GM19438 (cell line): ENCODE measurements at regions not wholly inside any gene's neighbourhood (a gene's known extent, or its start where the extent isn't known, plus 50 kb on each side); places are given as distances from the start of the nearest gene placed in this dataset.
A peak's percentile ranks its signal among the peaks of the same experiment; 100 is the strongest.
"Not testable (repeated sequence)": the region's sequence is repeated elsewhere in the genome, so short reads cannot be mapped to it uniquely, and the experiment has no call there.

Experiments
- ATAC-seq: cut with Tn5 transposase; IDR thresholded peaks from one replicate; pipeline ENCODE4 v1.9.1; 2021; ENCODE audit warnings: low read depth; ENCODE audit not compliant: unreplicated experiment

DNA sequence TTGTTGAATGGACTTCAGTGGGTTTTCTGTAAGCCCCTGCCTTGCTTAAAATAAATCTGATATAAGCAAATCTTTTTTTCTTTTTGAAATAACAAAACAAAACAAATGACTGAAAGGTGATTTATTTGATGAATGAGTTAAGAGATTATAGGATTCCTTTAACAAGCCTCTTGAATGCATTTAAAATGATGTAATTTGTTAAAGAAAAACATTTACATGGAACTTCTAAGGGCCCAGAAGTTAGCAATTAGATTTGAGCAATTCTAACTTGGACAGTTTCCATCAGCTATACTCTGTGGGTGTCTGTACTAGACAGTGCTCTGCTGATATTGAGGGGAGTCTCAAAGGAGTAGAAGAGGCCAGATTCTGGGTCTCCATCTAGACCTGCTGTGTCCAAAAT is 143.5 kb upstream of the RAG2 start:
- no peak for ATAC-seq

DNA sequence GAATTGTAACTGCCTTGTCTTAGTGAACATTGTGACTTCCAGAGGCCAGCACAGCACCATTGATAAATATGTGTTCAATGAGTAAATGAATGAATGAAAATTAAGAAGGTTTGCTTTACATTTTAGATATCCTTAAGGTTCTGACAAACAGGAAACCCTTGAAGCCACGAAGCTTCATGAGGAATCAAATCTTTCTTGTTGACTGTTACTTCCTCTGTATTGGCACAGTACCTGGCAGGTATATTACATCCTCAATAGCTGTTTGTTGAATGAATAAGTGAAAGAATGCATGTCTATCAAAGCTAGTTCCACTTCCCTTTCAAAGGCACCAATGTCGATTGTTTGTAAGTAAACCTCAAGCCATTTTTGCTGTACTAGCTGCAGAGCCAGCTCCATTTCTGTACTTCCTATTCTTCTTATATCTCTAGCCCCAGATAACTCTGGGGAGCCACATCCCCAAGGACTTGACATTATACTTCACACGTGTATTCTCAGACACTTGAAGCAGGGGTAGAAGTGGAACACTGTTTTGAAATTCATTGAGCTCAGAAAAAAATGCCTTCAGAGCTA is 140.3 kb upstream of the RAG2 start:
- no peak for ATAC-seq

DNA sequence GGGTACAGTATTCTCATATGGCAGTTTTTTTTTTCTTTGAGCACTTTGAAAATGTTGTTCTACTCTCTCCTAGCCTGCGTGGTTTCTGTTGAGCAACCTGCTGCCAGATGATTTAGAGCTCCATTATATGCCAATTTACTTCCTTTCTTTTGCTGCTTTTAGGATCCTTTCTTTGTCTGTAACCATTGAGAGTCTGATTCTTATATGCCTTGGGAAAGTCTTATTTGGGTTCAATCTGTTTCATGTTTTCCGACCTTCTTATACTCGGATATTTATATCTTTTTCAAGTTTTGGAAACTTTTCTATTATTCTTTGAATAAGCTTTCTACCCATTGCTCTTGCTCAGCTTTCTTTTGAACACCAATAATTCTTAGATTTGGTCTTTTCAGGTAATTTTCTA is 138.1 kb upstream of the RAG2 start:
- ATAC-seq: no peak

DNA sequence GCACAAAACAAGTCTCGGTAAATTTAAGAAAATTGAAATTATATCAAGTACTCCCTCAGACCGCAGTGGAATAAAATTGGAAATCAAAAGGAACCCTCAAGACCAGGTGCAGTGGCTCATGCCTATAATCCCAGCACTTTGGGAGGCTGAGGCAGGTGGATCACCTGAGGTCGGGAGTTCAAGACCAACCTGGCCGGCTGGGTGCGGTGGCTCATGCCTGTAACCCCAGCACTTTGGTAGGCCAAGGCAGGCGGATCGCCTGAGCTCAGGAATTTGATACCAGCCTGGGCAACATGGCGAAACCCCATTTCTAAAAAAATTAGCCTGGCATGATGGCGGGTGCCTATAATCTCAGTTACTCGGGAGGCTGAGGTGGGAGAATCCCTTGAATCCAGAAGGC is 135.7 kb upstream of the RAG2 start:
- ATAC-seq: not testable (repeated sequence)

DNA sequence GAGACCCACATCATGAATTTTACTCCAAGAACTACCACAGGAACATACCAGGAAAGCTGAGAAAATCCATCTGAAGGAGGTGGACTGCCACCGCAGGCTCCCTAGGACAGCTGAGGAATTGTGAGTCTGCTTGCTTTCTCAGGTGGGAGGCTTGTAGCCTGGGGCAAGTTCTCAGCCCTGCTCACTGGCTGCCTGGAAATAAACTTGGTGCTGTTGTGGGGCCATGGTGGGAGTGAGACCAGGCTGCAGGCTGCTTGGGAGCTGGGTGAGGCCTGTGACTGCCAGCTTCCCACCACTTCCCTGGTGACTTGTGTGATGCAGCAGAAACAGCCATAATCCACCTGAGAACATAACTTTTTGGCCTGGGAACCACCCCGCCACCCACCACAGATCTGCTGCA is 132.7 kb upstream of the RAG2 start:
- no peak for ATAC-seq

DNA sequence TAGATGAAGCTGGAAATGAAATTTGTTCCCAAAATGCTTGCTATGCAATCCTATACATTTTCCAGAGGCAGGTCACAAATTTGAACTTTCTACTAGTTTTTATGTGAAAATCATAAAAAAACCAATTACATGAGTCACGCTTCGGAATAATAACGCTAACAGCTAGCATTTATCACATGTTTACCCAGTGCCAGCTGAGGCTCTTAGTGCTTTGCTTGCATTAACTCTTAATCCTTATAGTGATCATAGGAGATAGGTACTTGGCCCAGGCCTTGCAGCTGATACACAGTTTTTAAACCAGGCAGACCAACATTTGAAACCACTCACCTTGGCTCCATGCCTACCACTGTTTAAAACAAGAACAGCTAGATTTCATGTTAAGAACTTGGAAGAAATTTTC is 131.8 kb upstream of the RAG2 start:
- ATAC-seq: no peak

- no peak for ATAC-seq
These were observed 128.4 kb upstream of the RAG2 start for GRCh38 chr11:36726420-36726819.

GRCh38 chr11:36724742-36725385 is 126.8 kb upstream of the RAG2 start:
- ATAC-seq: peak; percentile 74

- ATAC-seq: no peak
These were observed 124.4 kb upstream of the RAG2 start for GRCh38 chr11:36722421-36722820.

GRCh38 chr11:36719358-36720107 is 121.5 kb upstream of the RAG2 start:
- no peak for ATAC-seq

DNA sequence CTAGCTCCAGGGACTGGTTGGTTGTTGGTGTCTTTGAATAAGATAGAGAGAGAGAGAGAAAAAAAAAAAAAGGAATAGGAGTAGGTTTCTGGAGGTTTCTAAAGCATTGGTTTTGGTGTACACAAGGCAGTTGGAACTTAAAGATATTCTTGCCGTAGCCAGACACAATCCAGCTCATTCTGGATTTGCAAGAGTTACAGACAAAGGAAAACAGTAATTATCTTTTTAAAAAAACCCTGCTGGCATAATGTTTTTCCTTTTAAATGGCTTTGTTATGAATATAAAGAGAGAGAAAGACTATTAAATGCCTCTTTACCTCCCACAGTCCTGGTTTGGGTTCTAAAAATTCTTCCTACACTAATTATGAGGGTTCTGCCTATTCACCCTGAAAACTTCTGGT is 120.4 kb upstream of the RAG2 start:
- no peak for ATAC-seq

DNA sequence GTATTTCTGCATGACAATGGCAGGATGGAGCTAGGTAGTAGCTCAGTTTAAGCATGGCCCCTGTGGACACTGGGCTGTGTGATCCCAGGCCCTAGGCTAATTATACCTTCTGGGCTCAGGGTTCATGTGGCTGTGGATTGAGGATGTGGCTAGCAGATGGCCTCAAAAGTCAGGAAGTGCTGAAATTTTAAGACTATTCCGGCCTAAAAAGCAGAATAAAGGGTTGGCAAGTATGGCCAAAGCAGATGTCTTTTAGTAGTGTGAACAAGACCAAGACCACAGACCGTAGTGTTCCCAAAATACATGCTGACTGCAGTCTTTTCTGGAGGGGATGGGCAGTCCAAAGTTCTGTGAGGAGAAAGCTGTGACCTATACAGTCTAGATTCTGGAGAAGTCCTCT is 115.7 kb upstream of the RAG2 start:
- no peak for ATAC-seq

DNA sequence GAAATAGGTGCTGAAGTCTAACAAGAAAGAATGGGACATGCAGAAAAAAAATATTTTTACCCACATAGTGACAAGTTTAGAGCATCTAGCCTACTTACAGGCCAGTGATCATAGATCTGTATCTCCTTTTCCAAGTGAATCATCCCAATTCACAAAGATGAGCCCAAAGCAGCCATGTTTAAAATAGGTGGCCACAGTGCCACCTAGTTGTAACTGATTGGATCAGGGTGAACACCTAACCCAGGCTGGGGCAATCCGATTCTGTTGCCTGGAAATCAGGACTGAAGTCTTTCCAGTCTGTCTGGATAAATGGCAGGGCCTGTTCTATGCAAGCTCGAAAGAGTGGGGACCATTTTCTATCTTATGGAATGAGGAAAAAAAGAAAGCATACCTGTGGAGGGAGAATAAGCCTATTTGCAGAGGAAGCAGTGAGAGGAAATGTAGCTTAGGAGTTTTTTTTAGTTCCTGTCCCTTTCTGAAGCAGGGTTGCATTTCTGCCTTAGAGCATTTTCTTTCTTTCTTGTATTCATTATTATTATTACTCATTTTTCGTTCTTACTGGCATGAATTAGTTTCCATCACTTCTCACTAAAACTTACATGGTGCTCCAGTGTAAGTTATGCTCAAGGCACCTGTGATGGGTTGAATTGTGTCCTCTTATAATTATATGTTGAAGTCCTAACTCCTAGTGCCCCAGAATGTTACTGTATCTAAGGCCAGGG is 113.2 kb upstream of the RAG2 start:
- no peak for ATAC-seq
